Esophagus squamous epithelium (tissue), 4 donors: ENCODE measurements at regions not wholly inside any gene's neighbourhood (a gene's known extent, or its start where the extent isn't known, plus 50 kb on each side); places are given as distances from the start of the nearest gene placed in this dataset.

Experiments used
- CTCF ChIP-seq, 6 experiments: fragments of 450-650 bp in 4 of 6; fragments of 200-600 bp in 2 of 6; sonication (generic) in 2 of 6; IDR thresholded peaks; one replicate each; pipeline ENCODE4 v1.5.1; 2016 to 2019; ENCODE audit warnings: antibody characterized with exemption in 6 of 6, mild to moderate bottlenecking in 4 of 6, moderate library complexity in 4 of 6
- POLR2A ChIP-seq, 4 donors: fragments of 450-650 bp; IDR thresholded peaks; one replicate each; pipeline ENCODE4 v1.6.1; 2017; ENCODE audit warnings: antibody characterized with exemption in 4 of 4, mild to moderate bottlenecking in 4 of 4, moderate library complexity in 3 of 4

- TF ChIP-seq CTCF (IDR thresholded peaks at IDR 0.05): no peak
- no peak for TF ChIP-seq POLR2A (IDR thresholded peaks at IDR 0.05)
Observed at GRCh38 chr3:28606283-28606682, 257.7 kb upstream of the AZI2 start.
